ENCODE measurements at regions not wholly inside any gene's neighbourhood (a gene's known extent, or its start where the extent isn't known, plus 50 kb on each side); places are given as distances from the start of the nearest gene placed in this dataset.
"Not testable (repeated sequence)": the region's sequence is repeated elsewhere in the genome, so short reads cannot be mapped to it uniquely, and the experiment has no call there.

DNA sequence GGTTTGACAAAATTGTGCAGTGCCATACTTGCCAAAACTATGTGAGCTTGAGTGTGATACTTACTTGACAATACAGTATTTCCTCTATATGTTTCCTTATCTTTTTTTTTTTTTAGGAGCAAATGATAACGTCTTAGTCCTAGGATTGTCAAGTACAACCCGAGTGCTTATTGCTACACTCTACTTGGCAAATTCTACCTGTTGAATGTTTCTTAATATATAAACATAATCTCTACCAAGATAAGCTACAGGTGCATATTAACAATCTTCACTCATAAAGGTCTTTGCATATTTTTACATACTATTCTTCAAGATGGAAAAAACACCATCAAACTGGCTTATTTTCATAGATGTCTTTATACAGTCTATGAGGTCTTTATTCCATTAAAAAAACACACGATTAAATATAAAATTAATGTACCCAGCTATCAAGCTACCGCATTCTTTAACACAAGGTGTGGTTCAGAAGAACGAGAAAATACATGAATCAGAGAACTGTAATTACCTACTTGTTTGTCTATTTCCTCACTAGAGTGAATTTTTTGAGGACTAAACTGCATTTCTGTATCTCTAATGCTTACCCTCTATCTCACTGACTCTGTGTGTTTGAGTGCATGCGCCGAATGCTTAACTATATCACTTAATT is 76.1 kb upstream of the PDSS1 start:
- no peak for DNase-seq (ENCODE audit: extremely low spot score, insufficient read length, low read depth)
- no peak for FAIRE-seq

DNA sequence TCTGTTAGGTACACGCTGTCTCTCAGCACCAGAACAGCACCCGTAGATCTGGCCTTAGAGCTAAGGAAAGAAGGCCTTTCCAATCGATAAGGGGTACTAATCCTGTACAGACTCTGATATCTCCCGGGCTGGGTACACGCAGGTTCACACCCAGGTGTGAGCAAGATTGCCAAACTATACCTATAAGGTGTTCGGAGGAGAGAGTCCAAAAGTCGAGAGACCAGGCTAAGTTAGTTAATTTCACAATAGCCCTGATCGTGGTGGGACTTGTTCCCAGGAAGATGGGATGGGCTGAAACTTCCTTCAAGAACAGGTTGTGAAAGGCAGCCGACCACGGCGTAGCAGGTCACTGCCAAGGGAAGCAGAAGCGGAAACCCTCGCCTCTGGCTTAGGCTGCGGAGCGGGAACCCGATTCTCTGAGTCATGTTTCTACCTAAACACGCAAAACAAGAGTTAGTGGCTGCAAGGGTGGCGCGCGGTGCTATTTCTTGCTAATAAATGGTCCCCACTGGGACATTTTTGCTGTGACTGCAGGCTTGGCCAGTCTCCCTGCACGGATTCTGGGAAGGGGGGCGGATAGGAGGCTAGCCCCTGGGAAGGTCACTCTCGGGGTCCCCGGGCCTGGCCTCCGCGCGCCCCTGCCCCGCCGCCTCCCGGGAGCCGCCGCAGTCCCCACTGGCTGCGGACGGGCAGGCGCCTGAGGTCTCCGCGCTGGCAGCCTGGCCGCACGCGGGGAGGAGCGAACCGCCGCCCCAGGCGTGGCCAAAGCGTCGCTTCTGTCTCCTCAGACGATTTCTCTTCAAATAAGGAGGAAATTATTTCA is 75.4 kb upstream of the PDSS1 start:
- FAIRE-seq (no peak), DNase-seq (ENCODE audit: extremely low spot score, insufficient read length, low read depth) (no peak)

DNA sequence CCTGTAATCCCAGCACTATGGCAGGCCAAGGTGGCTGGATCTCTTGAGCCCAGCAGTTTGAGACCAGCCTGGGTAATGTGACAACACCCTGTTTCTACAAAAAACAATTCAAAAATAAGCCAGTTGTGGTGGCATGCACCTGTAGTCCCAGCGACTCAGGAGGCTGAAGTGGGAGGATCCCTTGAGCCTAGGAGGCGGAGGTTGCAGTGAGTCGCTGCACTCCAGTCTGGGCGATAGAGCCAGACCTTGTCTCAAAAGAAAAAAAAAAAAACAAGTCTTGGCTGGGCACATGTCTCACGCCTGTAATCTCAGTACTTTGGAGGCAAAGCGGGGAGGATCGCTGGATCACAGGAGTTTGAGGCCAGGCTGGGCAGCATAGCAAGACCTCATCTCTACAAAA is 74.6 kb upstream of the PDSS1 start:
- DNase-seq (ENCODE audit: extremely low spot score, insufficient read length, low read depth) (no peak), FAIRE-seq (no peak)

DNA sequence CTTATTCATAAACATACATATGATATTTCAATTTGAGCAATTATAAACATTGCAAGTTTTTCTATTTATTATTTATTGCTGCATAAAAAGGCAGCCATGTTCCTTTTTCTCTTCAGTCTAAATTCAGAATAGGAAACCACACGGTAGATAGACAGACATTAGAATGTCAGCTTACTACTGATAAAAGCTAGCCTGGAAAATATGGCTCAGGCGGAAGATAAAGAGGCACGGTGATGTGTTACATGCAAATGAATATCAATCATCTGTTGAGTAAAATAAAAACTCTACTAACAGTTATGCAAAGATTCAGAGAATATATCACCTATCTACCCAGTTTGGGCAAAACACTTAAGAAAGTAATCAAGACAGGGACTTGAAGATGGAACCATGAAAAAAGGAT is 73.5 kb upstream of the PDSS1 start:
- no peak for DNase-seq (ENCODE audit: extremely low spot score, insufficient read length, low read depth)

DNA sequence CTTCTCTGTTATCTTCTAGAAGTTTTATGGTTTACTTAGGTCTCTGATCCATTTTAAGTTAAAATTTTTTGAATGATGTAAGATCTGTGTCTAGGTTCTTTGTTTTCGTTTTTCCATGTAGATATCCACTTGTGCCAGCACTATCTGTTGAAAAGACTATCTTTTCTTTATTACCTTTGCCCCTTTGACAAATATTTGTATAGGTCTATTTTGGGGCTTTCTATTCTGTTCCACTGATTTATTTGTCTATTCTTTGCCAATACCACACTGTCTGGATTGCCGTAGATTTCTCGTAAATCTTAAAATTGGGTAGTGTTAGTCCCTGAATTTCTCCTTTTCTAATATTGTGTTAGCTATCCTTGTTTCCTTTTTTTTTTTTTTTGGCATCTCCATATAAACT is 71.4 kb upstream of the PDSS1 start:
- DNase-seq (ENCODE audit: extremely low spot score, insufficient read length, low read depth), result no peak
- FAIRE-seq, result no peak

More for the DNA sequence above, 73.5 kb upstream of the PDSS1 start:
- FAIRE-seq, result no peak

DNA sequence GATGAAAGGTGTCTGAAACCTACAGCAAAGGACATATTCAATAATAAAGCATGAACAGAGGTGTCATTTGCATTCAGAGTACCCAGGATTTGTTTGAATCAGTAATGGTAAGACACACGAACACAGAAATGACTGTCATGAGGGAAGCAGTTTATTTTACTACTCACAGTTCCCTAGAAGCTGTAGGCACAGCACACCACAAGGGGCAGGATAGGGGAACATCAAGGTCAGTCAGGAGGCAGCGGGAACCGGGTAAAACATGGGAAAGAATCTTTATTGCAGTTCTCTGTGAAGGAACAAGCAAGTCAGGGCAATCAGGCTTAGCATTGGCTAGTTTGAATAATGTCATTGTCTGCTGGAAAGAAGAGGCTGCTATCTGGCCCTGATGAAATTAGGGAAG is 70.2 kb upstream of the PDSS1 start:
- DNase-seq (ENCODE audit: extremely low spot score, insufficient read length, low read depth) (no peak), FAIRE-seq (peak; percentile 24)

DNA sequence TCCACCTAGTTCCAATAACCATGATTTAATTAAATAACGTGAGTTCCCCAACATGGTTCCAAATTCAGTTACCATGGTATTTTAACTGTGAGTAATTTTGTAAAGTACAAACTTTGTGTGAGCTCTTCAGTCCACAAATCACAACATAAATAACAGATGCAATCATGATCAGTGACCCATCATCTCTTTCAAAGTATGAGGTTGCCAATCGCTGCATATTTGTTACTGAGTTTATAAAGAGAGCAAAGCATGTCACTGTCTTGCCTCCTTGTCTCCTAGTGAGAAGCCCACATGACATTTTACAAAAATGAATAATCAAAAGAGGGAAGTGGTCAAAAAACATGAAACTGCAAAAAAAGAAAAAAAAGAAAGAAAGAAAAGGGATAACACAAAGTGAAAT is 69.1 kb upstream of the PDSS1 start:
- no peak for DNase-seq (ENCODE audit: extremely low spot score, insufficient read length, low read depth)
- peak; percentile 83 for FAIRE-seq

DNA sequence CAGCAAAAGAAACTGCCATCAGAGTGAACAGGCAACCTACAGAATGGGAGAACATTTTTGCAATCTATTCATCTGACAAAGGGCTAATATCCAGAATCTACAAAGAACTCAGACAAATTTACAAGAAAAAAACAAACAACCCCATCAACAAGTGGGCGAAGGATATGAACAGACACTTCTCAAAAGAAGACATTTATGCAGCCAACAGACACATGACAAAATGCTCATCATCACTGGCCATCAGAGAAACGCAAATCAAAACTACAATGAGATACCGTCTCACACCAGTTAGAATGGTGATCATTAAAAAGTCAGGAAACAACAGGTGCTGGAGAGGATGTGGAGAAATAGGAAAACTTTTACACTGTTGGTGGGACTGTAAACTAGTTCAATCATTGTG is 65.3 kb upstream of the PDSS1 start:
- FAIRE-seq; DNase-seq (ENCODE audit: extremely low spot score, insufficient read length, low read depth): not testable (repeated sequence)

DNA sequence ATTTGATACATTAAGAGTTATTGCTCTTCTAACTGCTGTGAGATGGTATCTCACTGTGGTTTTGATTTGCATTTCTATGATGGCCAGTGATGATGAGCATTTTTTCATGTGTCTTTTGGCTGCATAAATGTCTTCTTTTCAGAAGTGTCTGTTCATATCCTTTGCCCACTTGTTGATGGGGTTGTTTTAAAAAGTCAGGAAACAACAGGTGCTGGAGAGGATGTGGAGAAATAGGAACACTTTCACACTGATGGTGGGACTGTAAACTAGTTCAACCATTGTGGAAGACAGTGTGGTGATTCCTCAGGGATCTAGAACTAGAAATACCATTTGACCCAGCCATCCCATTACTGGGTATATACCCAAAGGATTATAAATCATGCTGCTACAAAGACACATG is 63.4 kb upstream of the PDSS1 start:
- not testable (repeated sequence) for FAIRE-seq; DNase-seq (ENCODE audit: extremely low spot score, insufficient read length, low read depth)

DNA sequence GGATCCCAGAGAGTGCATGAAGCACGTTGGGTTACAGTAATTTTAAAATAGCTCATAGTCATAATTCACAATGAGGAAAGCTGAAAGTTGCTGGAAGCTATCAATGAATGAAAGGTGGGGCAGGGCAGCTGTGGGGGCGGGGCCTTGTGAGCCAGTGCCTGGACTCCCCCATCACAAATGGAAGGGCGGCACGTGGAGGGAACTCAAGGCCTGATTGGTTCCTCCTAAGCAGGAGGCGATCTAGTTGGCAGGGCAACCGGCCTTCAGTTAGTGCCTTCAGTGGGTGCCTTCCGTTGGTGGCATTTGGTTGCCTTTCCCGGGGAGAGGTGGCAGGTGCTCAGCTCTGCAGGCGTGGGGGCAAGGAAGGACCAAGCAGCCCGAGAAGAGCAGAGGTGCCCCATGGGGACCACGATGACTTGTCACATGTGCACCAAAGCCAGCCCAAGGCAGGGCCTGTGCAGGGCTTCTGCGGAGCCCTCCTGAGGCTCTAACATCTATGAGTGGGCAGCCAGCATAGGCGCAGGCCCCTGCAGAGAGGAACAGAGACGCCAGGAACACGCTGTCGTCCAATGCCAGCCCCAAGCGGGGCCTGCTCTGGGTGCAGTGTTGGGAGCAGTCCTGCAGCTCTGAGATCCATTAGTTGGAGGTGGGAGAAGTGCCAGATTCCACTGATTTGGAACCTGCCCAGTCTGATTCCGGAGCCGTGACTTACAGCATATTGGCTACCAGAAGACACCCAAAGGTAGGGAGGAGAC is 59.8 kb upstream of the PDSS1 start:
- DNase-seq (ENCODE audit: extremely low spot score, insufficient read length, low read depth) (no peak), FAIRE-seq (no peak)

DNA sequence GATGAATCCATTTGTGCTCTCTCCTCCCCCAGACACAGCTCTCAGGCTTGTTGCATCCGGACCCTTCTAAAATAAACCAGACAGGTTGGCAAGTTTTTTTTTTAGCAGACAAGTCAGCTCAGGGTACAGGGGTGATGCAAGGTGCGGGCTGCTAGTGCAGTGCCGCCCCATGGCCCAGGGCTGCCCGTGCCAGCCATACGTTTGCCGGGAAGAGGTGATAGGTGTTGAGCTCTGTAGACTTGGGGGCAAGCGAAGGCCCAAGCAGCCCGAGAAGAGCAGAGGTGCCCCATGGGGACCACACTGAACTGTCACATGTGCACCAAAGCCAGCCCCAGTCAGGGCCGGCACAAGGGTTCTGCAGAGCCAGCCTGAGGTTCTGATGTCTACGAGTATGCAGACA is 57.1 kb upstream of the PDSS1 start:
- DNase-seq (ENCODE audit: extremely low spot score, insufficient read length, low read depth) (no peak), FAIRE-seq (no peak)

DNA sequence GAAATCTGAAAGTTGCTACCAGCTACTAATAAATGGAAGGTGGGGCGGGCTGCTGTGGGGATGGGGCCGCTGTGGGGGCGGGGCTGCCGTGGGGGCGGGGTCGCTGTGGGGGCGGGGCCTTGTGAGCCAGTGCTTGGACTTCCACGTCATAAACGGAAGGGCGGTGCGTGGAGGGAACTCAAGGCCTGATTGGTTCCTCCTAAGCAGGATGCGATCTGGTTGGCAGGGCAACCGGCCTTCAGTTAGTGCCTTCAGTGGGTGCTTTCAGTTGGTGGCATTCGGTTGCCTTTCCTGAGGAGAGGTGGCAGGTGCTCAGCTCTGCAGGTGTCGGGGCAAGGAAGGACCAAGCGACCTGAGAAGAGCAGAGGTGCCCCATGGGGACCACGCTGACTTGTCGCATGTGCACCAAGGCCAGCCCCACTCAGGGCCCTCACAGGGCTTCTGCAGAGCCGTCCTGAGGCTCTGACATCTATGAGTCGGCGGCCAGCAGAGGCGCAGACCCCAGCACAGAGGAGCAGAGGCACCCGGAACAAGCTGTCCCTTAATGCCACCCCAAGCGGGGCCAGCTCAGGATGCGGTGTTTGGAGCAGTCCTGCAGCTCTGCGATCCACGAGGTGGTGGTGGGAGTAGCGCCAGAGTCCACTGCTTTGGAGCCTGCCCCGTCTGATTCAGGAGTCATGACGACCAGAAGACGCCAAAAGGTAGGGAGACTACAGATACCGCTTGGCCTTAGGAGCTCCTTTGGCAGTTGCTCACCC is 54.4 kb upstream of the PDSS1 start:
- DNase-seq (ENCODE audit: extremely low spot score, insufficient read length, low read depth) (no peak), FAIRE-seq (no peak)

DNA sequence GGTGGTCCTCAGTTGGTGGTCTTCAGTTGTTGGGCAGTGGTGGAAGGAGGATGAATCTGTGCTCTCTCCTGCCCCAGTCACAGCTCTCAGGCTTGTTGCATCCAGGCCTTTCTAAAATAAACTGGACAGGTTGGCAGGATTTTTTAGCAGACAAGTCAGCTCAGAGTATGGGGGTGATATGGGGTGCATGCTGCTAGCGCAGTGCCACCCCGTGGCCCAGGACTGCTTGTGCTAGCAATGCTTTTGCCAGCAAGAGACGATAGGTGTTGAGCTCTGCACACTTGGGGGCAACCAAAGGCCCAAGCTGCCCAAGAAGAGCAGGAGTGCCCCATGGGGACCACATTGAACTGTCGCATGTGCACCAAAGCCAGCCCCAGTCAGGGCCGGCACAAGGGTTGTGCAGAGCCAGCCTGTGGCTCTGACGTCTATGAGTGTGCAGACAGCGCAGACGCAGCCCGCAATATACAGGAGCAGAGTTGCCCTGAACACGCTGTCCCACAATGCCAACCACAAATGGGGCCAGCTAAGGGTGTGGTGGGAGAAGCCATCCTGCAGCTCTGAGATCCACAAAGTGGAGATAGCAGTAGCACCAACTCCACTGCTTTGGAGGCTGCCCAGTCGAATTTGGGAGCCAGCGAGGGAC is 49.8 kb upstream of the PDSS1 start:
- no peak for FAIRE-seq

More for the DNA sequence above, 49.8 kb upstream of the PDSS1 start:
- DNase-seq (ENCODE audit: extremely low spot score, insufficient read length, low read depth), result no peak

All from GM18507 (cell line).